ENCODE measurements at regions not wholly inside any gene's neighbourhood (a gene's known extent, or its start where the extent isn't known, plus 50 kb on each side); places are given as distances from the start of the nearest gene placed in this dataset.

DNA sequence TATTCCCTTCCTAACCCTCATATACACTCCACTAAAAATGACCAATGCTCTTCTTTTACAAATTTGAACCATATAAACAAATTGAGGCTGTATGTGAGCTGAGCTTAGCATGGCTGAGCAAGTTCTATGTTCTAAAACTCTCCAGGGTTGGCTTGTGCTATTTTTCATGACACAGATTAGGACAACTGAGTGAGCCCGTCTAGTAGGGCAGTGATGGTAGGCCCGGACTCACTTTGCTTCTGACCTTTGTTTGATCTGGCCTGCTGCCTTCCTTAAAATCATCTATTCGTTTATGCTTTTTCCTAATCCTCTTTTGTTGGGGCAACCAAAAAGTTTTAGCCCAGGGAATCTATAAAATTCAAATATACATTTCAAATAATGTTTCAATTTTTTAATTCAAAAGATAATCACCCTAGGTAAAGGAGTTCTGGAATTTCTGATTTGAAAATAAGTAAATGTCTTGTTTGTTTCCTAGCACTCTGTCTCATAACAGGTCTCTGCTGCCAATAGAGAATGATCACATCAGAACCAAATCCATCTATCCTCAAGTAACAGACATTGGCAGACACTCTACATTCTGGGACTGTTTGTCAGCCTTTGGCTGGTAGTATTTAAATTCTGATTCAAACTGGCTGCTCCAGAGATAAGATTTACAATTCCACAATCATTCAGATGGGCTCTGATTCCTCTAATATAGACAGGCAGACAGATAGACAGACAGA is 217.0 kb upstream of the TARS1 start:
- no peaks in the 10 kb centered on the region for H3K79me2 ChIP-seq (ENCODE audit: insufficient read depth, low read length)
- no peak overlapping the region for H3K4me3 ChIP-seq (ENCODE audit: insufficient read depth, low read depth, low read length)
- no peaks in the 10 kb centered on the region for H3K9me3 ChIP-seq (ENCODE audit: insufficient read depth, low read depth, low read length)
- no peak overlapping the region for H2AFZ ChIP-seq (ENCODE audit: low read depth, low read length)
- no peak overlapping the region for H3K4me3 Mint-ChIP-seq (ENCODE audit: unreplicated experiment)
- H3K9ac ChIP-seq (ENCODE audit: low read length): no peak overlapping the region
- FAIRE-seq (no peak), DNase-seq (ENCODE audit: low read depth) (peak; percentile 34)
- no peak for TF ChIP-seq CTCF (IDR thresholded peaks at IDR 0.05; ENCODE audit: insufficient read depth, low read depth, low read length)
- TF ChIP-seq EZH2 (IDR thresholded peaks at IDR 0.05; ENCODE audit: insufficient read depth, low read length): no peak
- H3K27ac Mint-ChIP-seq (ENCODE audit: unreplicated experiment): no peak overlapping the region
- H3K36me3 ChIP-seq (ENCODE audit: insufficient read depth, low read length): no peaks in the 10 kb centered on the region
- peaks cover 7% of the 10 kb centered on the region for H3K4me1 Mint-ChIP-seq (ENCODE audit: low read depth, unreplicated experiment)
- H3K36me3 Mint-ChIP-seq (ENCODE audit: low read depth, unreplicated experiment): no peaks in the 10 kb centered on the region
- H3K9me3 Mint-ChIP-seq (ENCODE audit: unreplicated experiment): peaks cover 2% of the 10 kb centered on the region
- no peaks in the 10 kb centered on the region for H4K20me1 ChIP-seq (ENCODE audit: insufficient read depth, low read length)
- H3K27me3 Mint-ChIP-seq (ENCODE audit: low read depth, unreplicated experiment): no peaks in the 10 kb centered on the region
- no peaks in the 10 kb centered on the region for H3K4me1 ChIP-seq (ENCODE audit: insufficient read depth, low read length)
- no peak overlapping the region for H3K4me2 ChIP-seq (ENCODE audit: low read length)
- H3K27ac ChIP-seq (ENCODE audit: low read depth, low read length): no peak overlapping the region
- H3K27me3 ChIP-seq (ENCODE audit: insufficient read depth, low read length): no peaks in the 10 kb centered on the region

DNA sequence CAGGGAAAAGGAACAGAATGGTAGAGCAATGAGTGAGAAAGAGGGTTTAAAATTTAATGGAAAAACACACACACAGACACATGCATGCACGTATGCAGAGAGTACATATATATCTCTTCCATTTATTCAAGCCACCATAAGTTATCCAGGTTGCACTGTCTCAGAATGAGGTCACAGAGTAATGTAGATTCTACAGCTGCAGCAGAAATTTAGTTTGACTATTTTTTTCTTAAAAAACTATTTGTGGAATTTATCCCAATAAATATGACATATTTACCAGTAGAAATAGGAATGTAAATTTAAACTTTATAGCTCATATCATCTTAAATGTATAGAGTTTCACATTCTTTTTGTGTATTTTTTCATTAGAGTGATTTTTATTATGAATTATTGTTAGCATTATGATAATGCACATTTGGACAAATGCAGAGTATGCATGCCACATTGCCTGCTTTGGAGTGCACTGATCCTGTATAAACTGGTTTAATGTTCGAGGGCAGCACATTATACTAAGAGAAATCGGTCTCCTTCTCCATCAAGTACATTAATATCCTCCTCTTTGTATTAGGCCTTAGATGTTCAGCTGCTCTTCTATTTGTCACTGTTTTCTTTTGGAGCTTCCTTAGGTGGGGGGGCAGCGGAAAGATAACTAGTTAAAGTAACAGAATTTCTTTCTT is 216.3 kb upstream of the TARS1 start:
- H3K4me3 Mint-ChIP-seq (ENCODE audit: unreplicated experiment): no peak overlapping the region
- no peak overlapping the region for H3K4me2 ChIP-seq (ENCODE audit: low read length)
- no peak overlapping the region for H2AFZ ChIP-seq (ENCODE audit: low read depth, low read length)
- H3K79me2 ChIP-seq (ENCODE audit: insufficient read depth, low read length): no peaks in the 10 kb centered on the region
- H3K9ac ChIP-seq (ENCODE audit: low read length): no peak overlapping the region
- H3K36me3 Mint-ChIP-seq (ENCODE audit: low read depth, unreplicated experiment): no peaks in the 10 kb centered on the region
- H3K4me1 ChIP-seq (ENCODE audit: insufficient read depth, low read length): no peaks in the 10 kb centered on the region
- no peaks in the 10 kb centered on the region for H3K27me3 ChIP-seq (ENCODE audit: insufficient read depth, low read length)
- peaks cover 7% of the 10 kb centered on the region for H3K4me1 Mint-ChIP-seq (ENCODE audit: low read depth, unreplicated experiment)
- no peak overlapping the region for H3K27ac Mint-ChIP-seq (ENCODE audit: unreplicated experiment)
- no peaks in the 10 kb centered on the region for H3K9me3 ChIP-seq (ENCODE audit: insufficient read depth, low read depth, low read length)
- no peak overlapping the region for H3K4me3 ChIP-seq (ENCODE audit: insufficient read depth, low read depth, low read length)
- no peak overlapping the region for H3K27ac ChIP-seq (ENCODE audit: low read depth, low read length)
- DNase-seq (ENCODE audit: low read depth): no peak
- H3K36me3 ChIP-seq (ENCODE audit: insufficient read depth, low read length): no peaks in the 10 kb centered on the region
- FAIRE-seq: no peak
- H4K20me1 ChIP-seq (ENCODE audit: insufficient read depth, low read length): no peaks in the 10 kb centered on the region
- no peak for TF ChIP-seq CTCF (IDR thresholded peaks at IDR 0.05; ENCODE audit: insufficient read depth, low read depth, low read length)
- TF ChIP-seq EZH2 (IDR thresholded peaks at IDR 0.05; ENCODE audit: insufficient read depth, low read length): no peak
- peaks cover 2% of the 10 kb centered on the region for H3K9me3 Mint-ChIP-seq (ENCODE audit: unreplicated experiment)
- no peaks in the 10 kb centered on the region for H3K27me3 Mint-ChIP-seq (ENCODE audit: low read depth, unreplicated experiment)

DNA sequence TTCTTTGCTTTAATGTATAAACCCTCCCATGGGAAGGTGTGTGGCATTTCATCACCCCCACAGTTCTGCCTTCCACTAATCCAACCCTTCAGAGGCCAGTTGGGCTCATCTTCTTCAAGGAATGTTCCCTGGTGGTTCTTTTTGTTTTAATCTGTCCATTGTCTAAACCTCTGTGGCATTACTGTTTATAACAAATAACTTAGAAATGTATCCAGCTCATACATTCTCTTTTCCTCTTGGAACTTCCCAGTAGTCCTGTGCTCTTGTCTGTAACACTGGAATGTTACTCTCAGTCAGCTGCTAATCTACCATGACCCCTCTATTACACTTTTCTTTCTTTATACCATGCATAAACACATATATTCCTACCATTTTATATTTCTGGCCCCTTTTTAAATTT is 213.5 kb upstream of the TARS1 start:
- no peaks in the 10 kb centered on the region for H4K20me1 ChIP-seq (ENCODE audit: insufficient read depth, low read length)
- no peak overlapping the region for H3K4me3 ChIP-seq (ENCODE audit: insufficient read depth, low read depth, low read length)
- Mint-ChIP-seq H3K27ac (ENCODE audit: unreplicated experiment) (no peak overlapping the region), H3K9me3 (ENCODE audit: unreplicated experiment) (peaks cover 2% of the 10 kb centered on the region), H3K27me3 (ENCODE audit: low read depth, unreplicated experiment) (no peaks in the 10 kb centered on the region), H3K4me1 (ENCODE audit: low read depth, unreplicated experiment) (peaks cover 7% of the 10 kb centered on the region), H3K36me3 (ENCODE audit: low read depth, unreplicated experiment) (no peaks in the 10 kb centered on the region), H3K4me3 (ENCODE audit: unreplicated experiment) (no peak overlapping the region)
- TF ChIP-seq CTCF (IDR thresholded peaks at IDR 0.05; ENCODE audit: insufficient read depth, low read depth, low read length): no peak
- no peak for TF ChIP-seq EZH2 (IDR thresholded peaks at IDR 0.05; ENCODE audit: insufficient read depth, low read length)
- no peaks in the 10 kb centered on the region for H3K9me3 ChIP-seq (ENCODE audit: insufficient read depth, low read depth, low read length)
- no peak overlapping the region for H2AFZ ChIP-seq (ENCODE audit: low read depth, low read length)
- no peak overlapping the region for H3K27ac ChIP-seq (ENCODE audit: low read depth, low read length)
- peak; percentile 14 for DNase-seq (ENCODE audit: low read depth)
- H3K9ac ChIP-seq (ENCODE audit: low read length): no peak overlapping the region
- no peak overlapping the region for H3K4me2 ChIP-seq (ENCODE audit: low read length)
- FAIRE-seq: no peak
- H3K27me3 ChIP-seq (ENCODE audit: insufficient read depth, low read length): no peaks in the 10 kb centered on the region
- H3K4me1 ChIP-seq (ENCODE audit: insufficient read depth, low read length): no peaks in the 10 kb centered on the region
- H3K36me3 ChIP-seq (ENCODE audit: insufficient read depth, low read length): no peaks in the 10 kb centered on the region
- no peaks in the 10 kb centered on the region for H3K79me2 ChIP-seq (ENCODE audit: insufficient read depth, low read length)
